Aorta (tissue), 5 donors: ENCODE measurements at regions not wholly inside any gene's neighbourhood (a gene's known extent, or its start where the extent isn't known, plus 50 kb on each side); places are given as distances from the start of the nearest gene placed in this dataset.
A peak's percentile ranks its signal among the peaks of the same experiment; 100 is the strongest.

ENCODE experiments used
- ATAC-seq: fragments of 200-7000 bp; cut with Tn5 transposase; one replicate; pipeline ENCODE4 v1.9.1; 2022; ENCODE audit warnings: moderate library complexity; ENCODE audit not compliant: low FRiP score
- DNase-seq, 2 donors: peaks; one replicate each; pipeline ENCODE4 v3.0.0-alpha.2; 2020
- H3K27ac ChIP-seq, 2 donors: one replicate each; pipeline ENCODE4 v1.5.1; 2013; ENCODE audit warnings: low read length in 2 of 2, mild to moderate bottlenecking in 2 of 2, moderate library complexity in 2 of 2, control low read depth in 1 of 2, inconsistent platforms in 1 of 2, low read depth in 1 of 2
- H3K27me3 ChIP-seq, 2 donors: one replicate each; pipeline ENCODE4 v1.6.1; 2013; ENCODE audit warnings: control low read depth in 1 of 2, low read length in 1 of 2, mild to moderate bottlenecking in 1 of 2, moderate library complexity in 1 of 2; ENCODE audit not compliant: insufficient read depth in 2 of 2, control insufficient read depth in 1 of 2
- H3K36me3 ChIP-seq, 2 donors: one replicate each; pipeline ENCODE4 v1.6.1; 2013; ENCODE audit warnings: control low read depth in 1 of 2, low read length in 1 of 2, mild to moderate bottlenecking in 1 of 2; ENCODE audit not compliant: insufficient read depth in 2 of 2, control insufficient read depth in 1 of 2
- H3K4me1 ChIP-seq, 2 donors: one replicate each; pipeline ENCODE4 v1.6.1; 2013; ENCODE audit warnings: low read length in 2 of 2, control low read depth in 1 of 2, mild to moderate bottlenecking in 1 of 2, moderate library complexity in 1 of 2; ENCODE audit not compliant: insufficient read depth in 2 of 2, control insufficient read depth in 1 of 2
- H3K4me3 ChIP-seq, 2 donors: one replicate each; pipeline ENCODE4 v1.5.1; 2013; ENCODE audit warnings: low read length in 2 of 2, control low read depth in 1 of 2, mild to moderate bottlenecking in 1 of 2
- H3K9me3 ChIP-seq: one replicate; pipeline ENCODE4 v1.6.1; 2013; ENCODE audit warnings: mild to moderate bottlenecking, low read length; ENCODE audit not compliant: control insufficient read depth
- WGBS, 2 donors: extraction: QIAGEN DNeasy Blood & Tissue Kit; methylation state at CpG; one replicate each; pipeline ENCODE4 v1.1.7; 2013; 5-methylcytosine and 5-hydroxymethylcytosine counted together
- intact Hi-C, 2 donors: fragments of 100-400 bp; cut with DNase I; formaldehyde crosslinking; loops; one replicate each; pipeline versions ENCODE4 v1.14.2 to v1.15.0; 2022
- donor health status: healthy with polysubstance abuse.
- donor health status: Bipolar disorder and iron deficiency.
- donor health status: DM: no; HTN: no; CAD: no.
- donor health status: DM: no; HTN: no; CAD: no.
- donor health status: DM: yes; HTN: yes; CAD: no.

DNA sequence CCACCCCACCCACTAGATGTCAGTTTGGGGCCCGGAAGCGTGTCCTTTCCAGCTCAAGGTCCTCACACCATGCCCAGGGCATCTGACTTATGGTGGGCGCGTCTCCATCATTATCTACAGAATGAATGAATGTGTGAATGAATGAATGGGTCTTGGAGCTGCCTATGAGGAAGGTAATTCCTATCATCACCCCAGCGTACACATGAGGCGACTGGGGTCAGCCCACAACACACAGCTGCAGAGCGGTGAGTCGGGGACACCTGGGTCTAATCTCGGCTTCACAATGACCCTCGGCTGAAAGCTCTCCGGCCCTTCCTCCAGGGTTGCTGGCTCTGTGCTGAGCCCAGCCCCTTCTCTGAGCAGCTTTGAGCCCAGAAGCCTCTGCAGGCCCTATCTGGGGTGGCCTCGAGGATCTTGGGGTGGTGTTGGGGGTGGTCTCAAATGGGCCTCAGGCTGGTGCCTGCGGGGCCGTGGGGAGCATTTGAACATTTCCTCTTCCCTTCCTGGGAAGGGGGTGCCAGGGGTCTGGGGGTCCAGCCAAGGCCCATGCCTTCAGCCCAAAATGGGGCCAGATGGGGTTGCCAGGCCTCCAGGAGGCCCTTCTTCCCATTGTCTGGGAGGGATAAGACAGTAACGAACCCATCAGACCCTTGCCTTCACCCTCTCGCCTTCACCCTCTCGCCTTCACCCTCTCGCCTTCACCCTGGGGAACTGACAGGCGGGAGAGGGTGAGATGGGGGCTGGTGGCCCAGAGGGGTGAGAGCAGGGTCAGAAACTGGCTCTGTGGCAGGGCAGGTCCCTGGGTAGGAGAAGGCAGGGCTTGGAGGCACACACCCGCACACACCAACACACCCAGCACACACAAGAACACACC is 82.4 kb downstream of the MYEOV start:
- intact Hi-C loops: no loop called here
- H3K36me3 ChIP-seq: no peaks in the 10 kb centered on the region
- H3K4me3 ChIP-seq: no peak overlapping the region
- H3K27ac ChIP-seq: no peak overlapping the region
- peak in 1 of 2 donors; percentile 65 for DNase-seq
- ATAC-seq: no peak
- no peaks in the 10 kb centered on the region for H3K9me3 ChIP-seq
- 94 to 95% methylated on average over 20 of the region's 20 CpGs for WGBS, 2 donors
- H3K27me3 ChIP-seq: no peaks in the 10 kb centered on the region
- H3K4me1 ChIP-seq: no peaks in the 10 kb centered on the region

DNA sequence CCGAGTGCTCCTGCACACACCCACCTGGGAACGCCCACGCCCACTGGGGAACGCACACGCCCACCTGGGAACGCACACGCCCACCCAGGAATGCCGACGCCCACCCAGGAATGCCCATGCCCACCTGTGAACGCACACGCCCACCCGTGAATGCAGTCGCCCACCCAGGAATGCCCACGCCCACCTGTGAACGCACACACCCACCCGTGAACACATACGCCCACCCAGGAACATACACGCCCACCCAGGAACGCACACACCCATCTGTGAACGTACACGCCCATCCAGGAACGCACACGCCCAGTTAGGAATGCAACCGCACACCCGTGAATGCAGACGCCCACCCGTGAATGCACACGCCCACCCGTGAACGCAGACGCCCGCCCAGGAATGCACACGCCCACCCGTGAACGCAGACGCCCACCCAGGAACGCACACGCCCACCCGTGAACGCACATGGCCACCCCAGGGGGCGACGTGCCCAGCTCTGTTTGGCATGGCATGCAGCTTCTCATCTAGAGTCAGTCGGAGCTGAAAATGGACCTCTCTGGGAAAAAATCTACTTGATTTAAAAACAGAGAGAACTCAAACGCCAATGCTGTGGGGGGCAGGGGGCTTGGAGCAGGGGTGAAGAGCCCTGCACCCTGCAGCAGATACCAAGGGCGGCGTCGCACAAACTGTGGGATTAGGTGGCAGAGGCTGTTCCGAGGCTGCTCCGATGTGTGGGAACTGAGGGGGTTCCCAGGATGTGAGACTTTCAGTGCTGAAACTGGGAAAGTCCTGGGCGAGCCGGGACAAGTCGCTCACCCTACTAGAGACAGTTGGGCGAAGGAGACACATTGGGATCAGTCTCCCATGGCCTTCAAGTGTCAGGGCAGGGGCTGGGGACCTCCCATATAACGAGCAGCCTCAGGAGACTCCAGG is 83.3 kb downstream of the MYEOV start:
- no peaks in the 10 kb centered on the region for H3K9me3 ChIP-seq
- H3K4me3 ChIP-seq: no peak overlapping the region
- H3K36me3 ChIP-seq: no peaks in the 10 kb centered on the region
- 56 to 57% methylated on average over 54 of the region's 54 CpGs for WGBS, 2 donors
- no peaks in the 10 kb centered on the region for H3K4me1 ChIP-seq
- DNase-seq: peak in 1 of 2 donors; percentile 59
- ATAC-seq: no peak
- intact Hi-C loops: no loop called here
- H3K27me3 ChIP-seq: no peaks in the 10 kb centered on the region
- no peak overlapping the region for H3K27ac ChIP-seq

DNA sequence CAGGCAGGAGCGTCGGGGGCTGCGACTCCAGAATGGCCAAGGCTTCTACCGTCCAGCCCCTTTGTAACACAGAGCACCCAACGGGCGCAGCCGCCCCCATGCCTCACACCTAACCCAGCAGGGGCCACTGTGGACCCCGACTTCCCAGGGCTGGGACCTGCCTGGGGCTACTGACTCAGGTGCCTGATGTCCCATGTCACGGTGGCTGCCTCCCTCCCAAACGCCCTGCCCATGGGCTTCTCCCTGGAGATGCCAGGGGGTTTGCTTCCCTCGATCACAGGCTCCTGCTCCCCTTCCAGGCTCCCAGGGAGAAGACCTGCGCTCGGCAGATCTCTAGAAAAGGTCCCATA is 84.0 kb downstream of the MYEOV start:
- H3K27ac ChIP-seq: no peak overlapping the region
- no peak overlapping the region for H3K4me3 ChIP-seq
- no peaks in the 10 kb centered on the region for H3K36me3 ChIP-seq
- DNase-seq: peak in 1 of 2 donors; percentile 70
- ATAC-seq: no peak
- no peaks in the 10 kb centered on the region for H3K4me1 ChIP-seq
- no peaks in the 10 kb centered on the region for H3K27me3 ChIP-seq
- WGBS, 2 donors: 77 to 78% methylated on average over 11 to 13 of the region's 13 CpGs
- intact Hi-C loops: no loop called here
- no peaks in the 10 kb centered on the region for H3K9me3 ChIP-seq

DNA sequence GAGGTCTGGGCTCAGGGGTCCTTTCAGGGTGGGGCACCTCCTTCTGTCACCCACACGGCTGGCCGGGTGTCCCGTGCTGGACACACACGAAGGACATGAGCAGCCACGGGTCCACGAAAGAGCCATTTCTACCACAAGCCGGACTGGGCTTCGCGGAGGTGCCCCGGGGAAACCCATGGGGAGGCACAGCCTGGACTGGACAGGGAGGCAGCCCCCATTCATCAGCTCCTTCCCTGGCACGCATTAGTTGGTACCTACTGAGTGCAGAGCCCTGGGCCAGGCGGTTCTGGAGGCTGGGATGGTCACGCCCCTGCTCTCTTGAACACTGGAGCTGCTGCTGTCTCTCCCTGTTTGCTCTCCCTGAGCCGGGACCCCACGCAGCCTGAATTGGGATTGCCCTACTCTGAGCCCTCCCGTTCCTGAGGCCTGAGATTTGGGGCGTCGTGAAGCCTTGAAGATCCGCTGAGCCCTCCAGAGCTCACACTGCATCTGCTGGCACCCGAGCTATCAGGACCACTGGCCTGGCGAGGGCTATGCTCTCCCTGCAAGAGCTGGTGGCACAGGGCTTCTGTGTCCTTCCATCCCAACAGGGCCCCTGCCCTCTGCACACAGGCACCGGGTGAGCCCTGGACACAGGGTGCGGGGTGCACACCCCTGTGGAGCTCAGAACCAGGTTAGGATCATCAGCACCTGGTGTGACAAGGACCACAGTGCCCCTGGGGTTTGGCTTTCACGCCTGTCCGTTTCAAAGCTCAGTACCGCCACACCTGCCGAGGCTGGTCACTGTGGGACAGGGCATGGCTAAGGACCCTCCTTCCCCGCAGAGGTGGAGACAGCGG is 84.6 kb downstream of the MYEOV start:
- DNase-seq (no peak), ATAC-seq (no peak)
- 78 to 83% methylated on average over 29 of the region's 29 CpGs for WGBS, 2 donors

DNA sequence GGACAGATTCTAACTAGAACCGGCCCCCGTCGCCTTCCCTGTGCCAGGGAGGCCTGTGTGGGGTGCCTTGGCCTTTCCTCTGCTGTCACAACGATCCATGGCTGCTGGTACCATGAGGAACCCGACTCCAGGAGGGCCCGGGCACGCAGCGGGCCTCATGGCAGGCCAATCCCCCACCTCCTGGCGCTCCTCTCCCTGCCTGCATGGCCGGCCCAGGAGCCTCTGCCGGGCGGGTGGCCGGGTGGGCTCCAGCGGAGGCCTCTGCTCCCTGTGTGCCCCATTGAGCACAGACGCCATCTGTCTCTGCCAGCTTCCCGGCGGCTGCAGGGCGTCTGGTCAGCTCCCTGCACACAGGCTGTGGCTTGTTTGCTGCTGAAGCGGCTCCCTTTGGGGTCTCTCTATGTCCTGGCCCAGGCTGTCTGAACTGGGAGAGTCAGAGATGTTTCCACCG is 86.5 kb downstream of the MYEOV start:
- 82 to 86% methylated on average over 19 to 20 of the region's 20 CpGs for WGBS, 2 donors
- Histone ChIP-seq H3K36me3 (no peaks in the 10 kb centered on the region), H3K27me3 (no peaks in the 10 kb centered on the region), H3K4me1 (no peaks in the 10 kb centered on the region), H3K4me3 (no peak overlapping the region), H3K9me3 (no peaks in the 10 kb centered on the region), H3K27ac (no peak overlapping the region)
- intact Hi-C loops: no loop called here
- no peak for DNase-seq
- ATAC-seq: no peak

More for the DNA sequence above, 84.6 kb downstream of the MYEOV start:
- no peaks in the 10 kb centered on the region for H3K4me1 ChIP-seq
- H3K27me3 ChIP-seq: no peaks in the 10 kb centered on the region
- H3K9me3 ChIP-seq: no peaks in the 10 kb centered on the region
- no peak overlapping the region for H3K4me3 ChIP-seq
- intact Hi-C loops: no loop called here
- H3K27ac ChIP-seq: no peak overlapping the region
- no peaks in the 10 kb centered on the region for H3K36me3 ChIP-seq

DNA sequence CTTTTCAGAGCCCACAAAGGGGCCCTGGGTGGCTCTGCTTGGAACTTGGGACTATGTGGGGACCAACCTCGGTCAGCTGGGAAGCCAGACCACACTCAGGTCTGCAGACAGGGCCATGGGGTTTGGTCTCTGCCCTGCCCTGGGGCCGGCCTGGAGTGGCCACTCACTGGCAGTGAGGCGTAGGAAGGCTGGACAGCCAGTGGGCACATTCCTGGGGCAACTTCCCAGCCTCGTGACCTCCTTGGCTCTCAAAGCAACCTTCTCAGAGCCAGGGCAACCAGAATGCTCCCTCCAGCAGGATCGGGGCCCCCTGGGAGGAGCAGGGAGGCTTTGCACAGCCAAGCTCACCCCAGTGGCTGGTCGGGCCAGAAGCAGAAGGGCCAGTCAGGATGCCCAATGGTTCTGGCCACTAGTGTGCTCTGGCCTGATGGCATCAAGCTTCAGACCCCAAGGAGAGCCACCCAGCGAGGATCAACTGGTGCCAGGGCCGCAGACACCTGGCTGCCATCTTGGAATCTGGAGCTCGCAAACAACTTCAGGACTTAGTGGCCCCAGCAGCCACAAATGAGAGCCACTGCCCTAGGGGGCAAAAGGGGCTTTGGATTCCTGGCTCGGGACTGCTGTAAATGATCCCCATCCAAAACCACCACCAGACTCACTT is 87.1 kb downstream of the MYEOV start:
- H3K36me3 ChIP-seq: no peaks in the 10 kb centered on the region
- DNase-seq (peak in 1 of 2 donors; percentile 73), ATAC-seq (no peak)
- no peaks in the 10 kb centered on the region for H3K9me3 ChIP-seq
- 90 to 94% methylated on average over 10 of the region's 10 CpGs for WGBS, 2 donors
- H3K4me1 ChIP-seq: no peaks in the 10 kb centered on the region
- intact Hi-C loops: no loop called here
- no peaks in the 10 kb centered on the region for H3K27me3 ChIP-seq
- no peak overlapping the region for H3K27ac ChIP-seq
- no peak overlapping the region for H3K4me3 ChIP-seq

DNA sequence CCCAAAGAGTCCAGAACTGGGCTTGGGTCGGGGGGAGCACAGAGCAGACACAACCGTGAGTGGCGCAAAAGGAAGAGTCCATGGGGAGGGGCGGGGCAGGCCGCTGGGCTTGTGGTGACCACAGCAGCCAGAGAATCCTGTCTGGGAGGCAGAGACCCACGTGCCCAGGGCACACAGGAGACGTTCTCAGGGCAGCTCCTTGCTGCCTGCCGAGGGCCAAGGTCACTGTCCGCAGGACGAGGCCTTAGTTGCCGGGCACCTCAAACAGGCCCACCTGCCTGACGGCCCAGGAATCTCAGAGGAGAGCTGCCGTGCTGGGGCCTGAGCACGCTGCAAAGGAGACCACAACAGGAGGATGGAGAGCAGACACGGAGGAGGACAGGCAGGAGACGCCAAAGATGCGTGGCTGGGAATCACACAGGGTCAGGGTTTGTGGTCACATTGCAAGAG is 87.8 kb downstream of the MYEOV start:
- no peaks in the 10 kb centered on the region for H3K4me1 ChIP-seq
- no peaks in the 10 kb centered on the region for H3K36me3 ChIP-seq
- no peak overlapping the region for H3K4me3 ChIP-seq
- WGBS, 2 donors: 95 to 96% methylated on average over 17 of the region's 17 CpGs
- H3K27ac ChIP-seq: no peak overlapping the region
- no peak for ATAC-seq
- no peaks in the 10 kb centered on the region for H3K9me3 ChIP-seq
- peak in 1 of 2 donors; percentile 57 for DNase-seq
- intact Hi-C loops: no loop called here
- H3K27me3 ChIP-seq: no peaks in the 10 kb centered on the region
